NB4 (cell line): ENCODE measurements at regions not wholly inside any gene's neighbourhood (a gene's known extent, or its start where the extent isn't known, plus 50 kb on each side); places are given as distances from the start of the nearest gene placed in this dataset.

Source experiments
- CTCF ChIP-seq: IDR thresholded peaks from one replicate; pipeline ENCODE4 v1.5.1; 2012; ENCODE audit warnings: low read depth, low read length
- POLR2A ChIP-seq: IDR thresholded peaks from 2 replicates; pipeline ENCODE4 v1.6.1; 2011; ENCODE audit warnings: mild to moderate bottlenecking; ENCODE audit not compliant: insufficient read length; ENCODE audit errors: extremely low read depth
- TF ChIP-seq, protein P1 (sequence below): IDR thresholded peaks from 2 replicates; pipeline ENCODE4 v1.6.1; 2011; ENCODE audit warnings: low read depth, low read length

DNA sequence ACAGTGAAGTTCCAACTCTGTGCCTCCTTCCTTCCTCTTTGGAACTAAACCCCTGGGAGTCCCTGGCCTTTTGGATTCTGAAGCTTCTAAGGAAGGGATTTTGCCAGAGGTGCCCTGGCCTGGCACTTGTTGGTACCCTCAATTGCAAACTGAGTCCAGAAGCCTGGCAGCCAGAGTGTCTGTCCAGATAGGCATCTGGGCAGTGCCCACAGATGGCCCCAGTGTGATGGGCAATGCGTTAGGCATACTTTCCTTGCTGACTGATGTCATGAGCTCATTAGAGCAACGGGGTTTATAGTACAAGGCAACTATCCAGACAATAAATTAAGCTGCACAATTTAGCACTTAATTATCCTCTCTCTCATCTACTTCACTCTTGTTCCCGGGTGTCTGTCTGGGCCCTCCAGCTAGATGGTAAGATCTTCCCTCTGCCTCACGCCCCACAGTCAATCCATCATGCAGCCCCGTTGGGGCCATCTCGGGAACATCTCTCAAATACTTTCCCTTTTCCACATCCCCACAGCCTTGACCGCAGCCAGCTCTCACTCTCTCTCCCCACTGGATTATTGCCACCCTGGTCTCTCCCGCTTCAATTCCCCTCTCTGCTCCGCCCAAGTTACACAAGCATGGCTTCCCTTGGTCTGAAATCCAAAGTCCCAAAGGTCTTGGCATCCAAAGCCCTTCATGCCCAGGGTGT lies 157.5 kb upstream of the SMIM23 start:
- TF ChIP-seq CTCF (no peak), POLR2A (no peak)
- TF ChIP-seq, protein P1, sequence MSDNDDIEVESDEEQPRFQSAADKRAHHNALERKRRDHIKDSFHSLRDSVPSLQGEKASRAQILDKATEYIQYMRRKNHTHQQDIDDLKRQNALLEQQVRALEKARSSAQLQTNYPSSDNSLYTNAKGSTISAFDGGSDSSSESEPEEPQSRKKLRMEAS = no peak
